Choroid plexus epithelial cell (primary cell): ENCODE measurements at regions not wholly inside any gene's neighbourhood (a gene's known extent, or its start where the extent isn't known, plus 50 kb on each side); places are given as distances from the start of the nearest gene placed in this dataset.

Experiments
- DNase-seq: peaks from one replicate; pipeline ENCODE4 v3.0.0-alpha.2; 2010; ENCODE audit warnings: low read depth
- H3K4me3 ChIP-seq: 2 replicates; pipeline ENCODE4 v1.5.1; 2011; ENCODE audit warnings: low read depth, mild to moderate bottlenecking, control low read depth, low read length, moderate library complexity
- TF ChIP-seq, protein P1 (sequence below): conservative IDR thresholded peaks from 2 replicates; pipeline ENCODE4 v1.5.1; 2011; ENCODE audit warnings: low read depth, mild to moderate bottlenecking, control low read depth, inconsistent platforms, low read length, moderate library complexity

DNA sequence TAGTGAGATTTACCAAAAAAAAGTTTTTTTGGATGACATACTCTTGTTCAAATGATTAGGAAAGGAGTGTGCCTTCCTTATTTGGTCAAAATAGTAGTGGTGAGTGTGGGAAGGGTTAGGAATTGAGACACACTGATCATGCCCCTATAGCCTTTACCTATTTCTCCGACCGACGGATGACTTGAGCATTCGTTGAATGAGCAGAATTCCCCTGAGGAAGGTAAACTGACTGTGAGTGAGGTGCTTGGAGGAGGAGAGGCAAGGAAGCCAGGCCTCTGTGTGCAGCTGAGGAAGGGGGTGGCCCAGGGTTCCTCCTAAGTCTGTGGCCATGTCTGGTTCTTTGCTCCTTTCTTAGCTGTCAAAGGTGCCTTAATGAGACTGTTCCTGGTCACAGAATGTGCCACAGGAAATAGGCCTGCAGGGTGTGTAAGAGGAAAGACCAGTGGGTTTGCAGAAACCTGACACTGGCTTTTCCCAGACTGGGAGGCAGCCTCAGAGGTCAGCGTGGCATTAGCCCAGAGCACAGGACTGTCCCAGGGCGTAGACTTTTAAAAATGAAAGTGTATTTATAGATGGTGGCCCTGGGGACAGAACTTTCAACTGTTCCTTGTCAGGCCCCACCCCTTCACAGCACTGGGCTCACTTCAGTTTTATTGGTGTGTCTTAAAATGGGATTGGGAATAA lies 307.7 kb upstream of the C2CD4B start:
- H3K4me3 ChIP-seq = no peak overlapping the region
- no peak for DNase-seq
- TF ChIP-seq, protein P1, sequence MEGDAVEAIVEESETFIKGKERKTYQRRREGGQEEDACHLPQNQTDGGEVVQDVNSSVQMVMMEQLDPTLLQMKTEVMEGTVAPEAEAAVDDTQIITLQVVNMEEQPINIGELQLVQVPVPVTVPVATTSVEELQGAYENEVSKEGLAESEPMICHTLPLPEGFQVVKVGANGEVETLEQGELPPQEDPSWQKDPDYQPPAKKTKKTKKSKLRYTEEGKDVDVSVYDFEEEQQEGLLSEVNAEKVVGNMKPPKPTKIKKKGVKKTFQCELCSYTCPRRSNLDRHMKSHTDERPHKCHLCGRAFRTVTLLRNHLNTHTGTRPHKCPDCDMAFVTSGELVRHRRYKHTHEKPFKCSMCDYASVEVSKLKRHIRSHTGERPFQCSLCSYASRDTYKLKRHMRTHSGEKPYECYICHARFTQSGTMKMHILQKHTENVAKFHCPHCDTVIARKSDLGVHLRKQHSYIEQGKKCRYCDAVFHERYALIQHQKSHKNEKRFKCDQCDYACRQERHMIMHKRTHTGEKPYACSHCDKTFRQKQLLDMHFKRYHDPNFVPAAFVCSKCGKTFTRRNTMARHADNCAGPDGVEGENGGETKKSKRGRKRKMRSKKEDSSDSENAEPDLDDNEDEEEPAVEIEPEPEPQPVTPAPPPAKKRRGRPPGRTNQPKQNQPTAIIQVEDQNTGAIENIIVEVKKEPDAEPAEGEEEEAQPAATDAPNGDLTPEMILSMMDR = no peak

DNA sequence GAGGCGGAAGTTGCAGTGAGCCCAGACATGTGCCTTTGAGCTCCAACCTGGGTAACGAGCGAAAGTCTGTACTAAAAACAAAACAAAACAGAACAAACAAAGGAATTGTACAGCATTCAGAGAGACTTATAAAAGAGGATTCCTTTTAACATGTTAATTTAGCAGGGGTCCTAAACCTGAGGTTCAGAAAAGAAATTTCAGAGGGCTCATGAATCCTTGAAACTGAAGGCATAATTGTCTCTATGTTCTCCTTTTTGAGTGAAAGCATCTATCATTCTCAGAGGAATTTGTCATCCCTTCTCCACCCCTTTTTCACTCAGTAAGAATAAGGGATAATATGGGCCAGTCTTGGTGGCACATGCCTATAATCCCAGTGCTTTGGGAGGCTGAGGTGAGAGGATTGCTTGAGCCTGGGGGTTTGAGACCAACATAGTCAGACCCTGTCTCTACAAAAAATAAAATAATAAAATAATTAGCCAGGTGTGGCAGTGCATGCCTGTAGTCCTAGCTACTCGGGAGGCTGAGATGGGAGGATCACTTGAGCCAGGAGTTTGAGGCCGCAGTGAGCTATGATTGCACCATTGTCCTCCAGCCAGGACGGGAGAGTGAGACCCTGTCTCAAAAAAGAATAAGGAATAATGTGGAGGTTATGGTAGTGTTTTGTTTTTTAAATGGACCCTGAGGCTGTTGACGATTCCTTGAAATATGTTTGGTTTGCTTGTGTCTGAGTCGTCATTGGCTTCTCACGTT lies 309.1 kb upstream of the C2CD4B start:
- TF ChIP-seq, protein P1 = no peak

GRCh38 chr15:62474771-62475124 lies 309.7 kb upstream of the C2CD4B start:
- no peak for DNase-seq
- no peak overlapping the region for H3K4me3 ChIP-seq
- TF ChIP-seq, protein P1 = no peak

More for the DNA sequence above, 309.1 kb upstream of the C2CD4B start:
- no peak overlapping the region for H3K4me3 ChIP-seq
- DNase-seq = no peak

- TF ChIP-seq, protein P1 = no peak
- no peak for DNase-seq
- H3K4me3 ChIP-seq = no peak overlapping the region
These were observed 310.5 kb upstream of the C2CD4B start for GRCh38 chr15:62475591-62475990.

DNA sequence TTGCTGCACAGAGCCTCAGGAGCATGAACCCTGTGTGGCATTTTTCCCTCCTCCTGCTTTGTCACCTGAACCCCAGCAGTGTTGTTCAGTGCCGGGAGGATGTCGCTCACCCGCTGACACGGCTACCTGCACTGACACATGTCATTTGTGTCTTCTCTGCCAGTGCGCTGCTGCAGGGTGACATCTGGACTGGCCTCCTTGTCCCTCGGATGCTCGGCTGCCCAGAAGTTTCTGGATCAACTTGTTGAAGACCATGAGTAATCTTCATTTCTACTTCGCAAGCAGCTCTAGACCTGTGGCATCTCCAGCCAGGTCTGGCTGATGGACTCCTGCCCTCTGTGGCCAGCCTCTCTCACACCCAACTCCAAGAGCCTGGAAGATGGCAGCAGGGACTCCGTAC lies 311.1 kb upstream of the C2CD4B start:
- no peak for DNase-seq
- no peak overlapping the region for H3K4me3 ChIP-seq
- TF ChIP-seq, protein P1 = no peak

DNA sequence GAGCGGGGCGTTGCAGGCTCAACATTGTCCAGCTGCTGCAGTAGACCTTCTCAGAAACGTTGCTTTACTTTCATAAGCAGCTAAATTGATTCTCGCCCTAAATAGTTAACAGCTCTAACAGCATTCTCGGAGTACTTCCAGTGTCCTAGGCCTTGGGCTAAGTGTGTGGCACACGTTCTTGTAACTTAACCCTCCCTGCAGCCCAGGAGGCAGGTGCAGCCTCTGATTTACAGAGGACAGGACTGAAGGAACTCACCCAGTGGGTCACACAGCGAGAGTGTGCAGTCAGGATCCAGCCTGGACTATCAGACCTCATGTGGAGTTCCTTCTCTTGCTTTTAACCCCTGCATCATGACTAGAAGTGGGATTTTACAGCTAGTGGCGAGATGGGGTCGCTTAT lies 312.8 kb upstream of the C2CD4B start:
- no peak overlapping the region for H3K4me3 ChIP-seq
- TF ChIP-seq, protein P1 = no peak
- no peak for DNase-seq
